ENCODE measurements at regions not wholly inside any gene's neighbourhood (a gene's known extent, or its start where the extent isn't known, plus 50 kb on each side); places are given as distances from the start of the nearest gene placed in this dataset.

DNA sequence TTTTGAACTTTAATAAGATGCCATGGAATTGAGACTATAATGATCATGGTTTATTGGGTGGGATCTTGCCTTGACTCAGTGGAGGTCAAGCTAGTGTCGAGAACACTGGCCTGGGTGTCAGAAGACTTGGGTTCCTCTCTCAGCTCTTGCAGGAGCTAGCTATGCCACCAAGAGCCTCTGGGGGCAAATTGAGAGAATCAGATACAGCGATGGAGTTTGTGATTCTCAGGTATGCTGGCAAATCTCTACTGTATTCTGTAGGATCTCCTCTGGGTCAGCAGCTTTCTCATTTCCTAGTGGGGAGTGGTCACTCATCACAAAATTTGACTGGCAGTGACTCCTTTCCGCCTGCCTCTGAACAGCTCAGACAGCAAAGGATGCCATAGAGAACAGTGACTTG is 477.0 kb downstream of the RNF144A start:
- Histone ChIP-seq H3K36me3 (ENCODE audit: control insufficient read depth, insufficient read depth, low read length) (no peaks in the 10 kb centered on the region), H3K4me3 (no peak overlapping the region), H3K79me2 (ENCODE audit: control insufficient read depth, insufficient read depth, low read length) (no peaks in the 10 kb centered on the region), H3K4me1 (replicated peaks in 1 of 2; ENCODE audit: control insufficient read depth in 2 of 2, insufficient read depth in 2 of 2, low read length in 2 of 2) (no peaks in the 10 kb centered on the region), H3K27ac (ENCODE audit: extremely low read depth, low read depth, low read length) (no peak overlapping the region), H3K9me3 (replicated peaks; ENCODE audit: control insufficient read depth, insufficient read depth, low read depth, low read length) (no peaks in the 10 kb centered on the region), H3K9me1 (ENCODE audit: control insufficient read depth, insufficient read depth, low read length) (no peaks in the 10 kb centered on the region), H2AFZ (ENCODE audit: low read depth, low read length) (no peak overlapping the region), H3K9ac (ENCODE audit: insufficient read depth in 1 of 2, low read depth in 2 of 2, low read length in 2 of 2) (no peak overlapping the region), H4K20me1 (replicated peaks; ENCODE audit: control insufficient read depth, insufficient read depth, low read length) (no peaks in the 10 kb centered on the region), H3K27me3 (ENCODE audit: control insufficient read depth in 2 of 2, insufficient read depth in 2 of 2, low read length in 2 of 2) (no peaks in the 10 kb centered on the region), H3K4me2 (ENCODE audit: insufficient read depth, low read length) (no peak overlapping the region)
- WGBS (ENCODE audit: insufficient coverage, low coverage, missing lambda C conversion rate), result 0% methylated on average over 3 of the region's 3 CpGs
- in situ Hi-C loops (cut with MboI), result no loop called here
- DNase-seq (ENCODE audit: extremely low read depth in 1 of 4, low spot score in 3 of 4), result no peak
- no TSS peak for BruUV-seq (replicated peaks)
- intact Hi-C loops (cut with micrococcal nuclease), result no loop called here
- no peak for ATAC-seq
- ChIA-PET POLR2A (no interaction called here), CTCF (ENCODE audit: low intra/inter-chr PET ratio) (no interaction called here)
- no peak for FAIRE-seq
- TF ChIP-seq RBM34 (IDR thresholded peaks at IDR 0.05; ENCODE audit: borderline replicate concordance, insufficient read depth, low read length) (no peak), ZNF165 (CRISPR knock-in tag; IDR thresholded peaks at IDR 0.05; ENCODE audit: borderline replicate concordance) (no peak), BCLAF1 (IDR thresholded peaks at IDR 0.05; ENCODE audit: borderline replicate concordance in 1 of 2, control insufficient read depth in 1 of 2, low read depth in 2 of 2, low read length in 1 of 2) (no peak), ZNF780A (CRISPR knock-in tag; IDR thresholded peaks at IDR 0.05) (no peak), TSC22D4 (tag; IDR thresholded peaks at IDR 0.05) (no peak), ZNF778 (CRISPR knock-in tag; IDR thresholded peaks at IDR 0.05) (no peak), ZNF140 (CRISPR knock-in tag; IDR thresholded peaks at IDR 0.05) (no peak), RFX1 (IDR thresholded peaks at IDR 0.05) (no peak)
- TF ChIP-seq, protein P1, sequence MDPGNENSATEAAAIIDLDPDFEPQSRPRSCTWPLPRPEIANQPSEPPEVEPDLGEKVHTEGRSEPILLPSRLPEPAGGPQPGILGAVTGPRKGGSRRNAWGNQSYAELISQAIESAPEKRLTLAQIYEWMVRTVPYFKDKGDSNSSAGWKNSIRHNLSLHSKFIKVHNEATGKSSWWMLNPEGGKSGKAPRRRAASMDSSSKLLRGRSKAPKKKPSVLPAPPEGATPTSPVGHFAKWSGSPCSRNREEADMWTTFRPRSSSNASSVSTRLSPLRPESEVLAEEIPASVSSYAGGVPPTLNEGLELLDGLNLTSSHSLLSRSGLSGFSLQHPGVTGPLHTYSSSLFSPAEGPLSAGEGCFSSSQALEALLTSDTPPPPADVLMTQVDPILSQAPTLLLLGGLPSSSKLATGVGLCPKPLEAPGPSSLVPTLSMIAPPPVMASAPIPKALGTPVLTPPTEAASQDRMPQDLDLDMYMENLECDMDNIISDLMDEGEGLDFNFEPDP (CRISPR knock-in tag; IDR thresholded peaks at IDR 0.05), result no peak

Measured in K562 (cell line).